Fibroblast of upper back skin (primary cell): ENCODE measurements at regions not wholly inside any gene's neighbourhood (a gene's known extent, or its start where the extent isn't known, plus 50 kb on each side); places are given as distances from the start of the nearest gene placed in this dataset.
A peak's percentile ranks its signal among the peaks of the same experiment; 100 is the strongest.
"Not testable (repeated sequence)": the region's sequence is repeated elsewhere in the genome, so short reads cannot be mapped to it uniquely, and the experiment has no call there.

Experiments
- DNase-seq: peaks from one replicate; pipeline ENCODE4 v3.0.0-alpha.2; 2013

GRCh38 chr3:3309887-3310286 lies 130.4 kb upstream of the CRBN start:
- DNase-seq, result no peak

- no peak for DNase-seq
Measured at GRCh38 chr3:3308809-3309208, 129.3 kb upstream of the CRBN start.

DNA sequence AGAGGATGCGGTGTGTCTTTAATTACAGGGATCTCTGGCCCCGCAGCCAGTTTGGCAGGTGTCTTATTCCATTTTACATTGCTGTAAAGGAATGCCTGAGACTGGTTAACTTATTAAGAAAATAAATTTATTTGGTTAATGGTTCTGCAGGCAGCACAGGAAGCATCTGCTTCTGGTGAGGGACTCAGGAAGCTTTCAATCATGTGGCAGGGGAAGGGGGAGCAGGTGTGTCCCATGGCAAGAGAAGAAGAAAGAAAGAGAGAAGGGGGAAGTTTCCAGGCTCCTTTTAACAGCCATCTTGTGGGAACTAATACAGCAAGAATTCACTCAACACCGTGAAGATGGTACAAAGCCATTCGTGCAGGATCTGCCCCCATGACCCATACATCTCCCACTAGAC lies 128.0 kb upstream of the CRBN start:
- no peak for DNase-seq

DNA sequence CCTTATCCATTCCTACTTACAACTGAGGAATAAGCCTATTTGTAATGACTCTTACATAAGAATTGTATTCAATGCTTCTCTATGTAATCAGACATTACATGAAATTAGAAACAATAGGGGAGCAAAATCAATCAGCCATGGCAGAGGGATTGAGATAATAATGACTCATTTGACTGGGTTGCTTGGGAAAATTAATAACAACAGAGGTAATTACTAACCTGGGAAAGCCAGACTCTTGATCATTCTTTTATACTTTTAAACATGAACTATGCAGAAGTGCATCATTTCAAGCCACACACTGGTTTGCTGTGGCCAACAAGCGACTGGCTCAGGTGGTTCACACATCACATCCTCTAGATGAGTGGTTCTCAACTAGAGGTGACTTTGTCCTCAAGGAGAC lies 126.3 kb upstream of the CRBN start:
- no peak for DNase-seq

GRCh38 chr3:3305084-3305483 lies 125.6 kb upstream of the CRBN start:
- peak; percentile 1 for DNase-seq

DNA sequence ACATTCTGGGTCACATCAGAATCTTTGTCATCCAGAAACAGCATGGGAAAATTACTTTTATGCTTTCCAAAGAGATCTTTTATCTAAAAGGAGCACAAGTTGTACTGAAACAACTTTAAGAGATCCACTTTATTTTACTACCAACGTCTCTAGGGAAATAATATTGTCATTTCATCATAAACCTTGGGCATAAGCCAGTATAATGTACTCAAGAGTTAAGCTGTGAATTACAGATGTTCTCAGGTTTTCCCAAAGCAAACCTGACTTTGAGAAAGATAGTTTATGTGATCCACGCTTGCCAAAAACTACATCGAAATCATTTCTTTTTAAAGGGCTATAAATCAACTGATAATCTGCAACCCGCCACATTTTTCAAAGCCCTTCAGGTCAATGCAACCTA lies 124.1 kb upstream of the CRBN start:
- no peak for DNase-seq

GRCh38 chr3:3302964-3303363 lies 123.5 kb upstream of the CRBN start:
- DNase-seq, result no peak

DNA sequence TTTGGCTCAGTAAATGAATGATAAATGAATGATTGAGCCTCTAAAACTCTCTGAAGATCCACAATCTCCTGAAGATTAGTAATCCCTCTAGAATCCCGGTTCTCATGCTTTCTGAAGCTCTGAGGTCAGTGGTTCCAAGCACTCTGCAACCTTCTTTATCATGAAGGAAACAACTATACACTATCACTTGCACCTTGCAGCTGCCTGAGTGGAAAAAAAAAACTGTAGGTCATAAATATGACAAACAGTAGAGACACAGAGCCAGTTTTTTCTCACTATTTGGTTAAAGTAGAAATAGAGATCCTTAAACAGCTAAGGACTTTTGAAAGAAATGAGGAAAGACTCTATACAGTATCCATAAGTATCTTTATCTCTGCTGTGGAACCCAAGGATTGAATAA lies 122.0 kb upstream of the CRBN start:
- no peak for DNase-seq

DNA sequence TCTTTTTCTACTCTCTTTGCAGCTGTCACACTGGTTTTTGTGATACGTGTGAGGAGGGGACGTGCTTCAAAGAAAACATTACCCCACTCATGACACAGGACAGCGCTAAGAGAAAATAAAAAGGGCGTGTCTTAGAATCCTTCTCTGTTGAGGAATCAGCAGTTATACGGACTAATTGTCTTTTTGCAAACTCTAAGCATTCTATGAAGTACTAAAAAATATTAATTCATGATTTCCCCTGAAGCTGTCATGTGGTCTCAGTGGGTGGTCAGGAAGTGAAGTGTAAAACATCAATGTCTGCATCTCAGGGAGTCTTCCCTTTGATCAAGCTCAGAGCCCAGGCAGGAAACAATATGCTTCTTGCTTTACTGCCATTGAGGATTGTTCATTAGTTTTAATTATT lies 117.5 kb upstream of the CRBN start:
- no peak for DNase-seq

- DNase-seq, result no peak
Measured at GRCh38 chr3:3295586-3295985, 116.1 kb upstream of the CRBN start.

GRCh38 chr3:3291756-3292283 lies 112.3 kb upstream of the CRBN start:
- not testable (repeated sequence) for DNase-seq

DNA sequence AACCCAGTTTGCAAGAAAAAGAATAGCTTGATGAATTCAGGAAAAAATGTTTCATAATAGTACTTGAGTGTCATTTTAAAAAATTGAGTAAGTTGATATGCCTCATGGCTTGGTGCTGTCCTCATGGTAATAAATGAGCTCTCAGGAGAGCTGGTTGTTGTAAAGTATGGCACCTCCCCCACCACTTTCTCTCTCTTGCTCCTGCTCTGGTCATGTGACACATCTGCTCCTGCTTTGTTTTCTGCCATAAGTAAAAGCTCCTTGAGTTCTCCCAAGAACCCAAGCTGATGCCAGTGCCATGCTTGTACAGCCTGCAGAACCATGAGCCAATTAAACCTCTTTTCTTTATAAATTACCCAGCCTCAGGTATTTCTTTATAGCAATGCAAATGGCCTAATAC lies 108.8 kb upstream of the CRBN start:
- DNase-seq, result no peak

GRCh38 chr3:3286014-3286413 lies 106.5 kb upstream of the CRBN start:
- no peak for DNase-seq

DNA sequence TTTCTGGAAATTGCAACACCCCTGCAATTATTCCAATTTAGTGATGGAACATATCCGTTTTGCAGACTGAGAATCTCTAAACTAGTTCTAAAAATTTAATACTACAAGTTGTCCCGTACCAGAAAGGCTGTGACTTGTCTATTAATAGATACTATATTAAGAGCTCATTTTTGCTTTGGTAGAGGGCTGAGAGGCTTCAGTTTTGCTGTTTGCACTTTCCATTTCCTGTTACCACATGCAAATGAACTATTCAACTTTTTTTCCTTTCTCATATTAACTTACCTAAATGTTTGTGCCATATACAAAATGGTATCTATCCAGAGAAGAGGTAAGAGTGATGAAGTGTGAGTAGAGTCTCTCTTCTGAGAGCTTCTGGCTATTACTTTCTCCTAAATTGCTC lies 101.5 kb upstream of the CRBN start:
- DNase-seq, result no peak

DNA sequence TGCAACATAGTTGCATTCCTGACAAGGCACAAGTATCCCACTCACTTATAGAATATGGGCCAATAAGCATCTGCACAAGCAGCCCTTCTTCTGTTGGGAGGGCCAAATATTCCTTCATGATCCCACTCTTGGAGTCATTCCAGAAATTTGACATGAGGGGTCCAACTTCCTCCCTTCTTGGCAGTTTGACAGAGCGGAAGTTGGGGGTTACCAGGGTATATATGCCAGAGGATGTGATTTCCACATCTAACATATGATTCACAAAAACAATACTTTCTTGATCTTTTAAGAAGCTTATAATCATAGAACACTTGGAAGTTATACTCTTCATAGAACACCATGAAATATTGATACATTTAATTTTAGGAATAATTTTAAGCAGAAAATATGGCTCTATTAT lies 100.9 kb upstream of the CRBN start:
- DNase-seq, result no peak

DNA sequence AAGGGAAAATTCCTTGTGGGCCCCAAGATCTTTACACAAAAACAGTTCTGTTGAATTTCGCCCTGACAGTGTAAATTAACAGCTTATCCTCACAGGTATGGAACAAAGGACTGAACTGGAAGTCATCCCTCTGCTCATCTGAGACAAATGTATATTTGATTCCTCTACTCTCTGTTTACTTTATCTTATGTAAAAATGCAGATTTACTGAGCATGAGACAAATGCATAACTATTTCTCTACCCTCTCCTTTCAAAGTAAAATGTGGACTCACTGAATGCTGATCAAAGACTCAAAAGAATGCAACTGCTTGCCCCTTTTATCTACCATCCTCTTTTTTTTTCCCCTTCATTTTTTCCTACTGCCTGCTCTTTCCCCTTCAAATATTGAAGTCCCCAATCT lies 98.6 kb upstream of the CRBN start:
- DNase-seq, result no peak

DNA sequence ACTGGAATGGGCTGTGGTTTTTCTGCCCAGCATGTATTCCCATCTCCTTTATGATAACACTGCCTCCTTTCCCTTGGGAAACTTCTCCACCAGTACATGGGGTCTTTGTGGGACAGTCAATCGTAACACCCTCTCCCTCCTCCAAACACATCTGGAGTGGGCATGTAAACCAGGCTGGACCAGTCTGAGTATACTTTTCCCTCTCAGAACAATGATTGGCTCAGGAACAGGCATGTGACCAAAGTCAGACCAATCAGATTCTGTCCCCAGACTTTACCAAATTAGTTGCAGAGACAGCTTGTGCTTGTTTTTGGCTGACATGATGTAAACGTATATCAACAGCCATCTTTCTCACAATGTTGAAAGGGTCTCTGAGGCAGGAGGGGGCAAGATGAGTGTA lies 97.1 kb upstream of the CRBN start:
- DNase-seq, result no peak

DNA sequence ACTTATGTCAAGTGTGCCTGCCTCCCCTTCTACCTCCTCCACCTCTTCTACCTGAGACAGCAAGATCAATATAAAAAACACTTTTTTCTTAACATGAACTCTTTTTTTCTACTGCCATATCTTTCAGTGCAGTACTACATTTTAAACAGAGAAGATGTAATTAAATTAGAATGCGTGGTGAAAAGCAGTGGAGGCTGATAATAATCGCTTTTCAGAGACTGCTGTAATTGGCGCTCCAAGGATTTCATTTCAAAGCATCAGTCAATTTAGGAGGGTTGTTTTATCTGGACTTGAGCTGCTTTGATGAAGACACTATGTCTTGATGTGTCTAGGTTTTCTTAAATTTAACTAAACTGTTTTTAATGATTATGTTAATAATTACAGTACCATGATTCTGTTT lies 85.3 kb upstream of the CRBN start:
- no peak for DNase-seq

- DNase-seq, result no peak
Measured at GRCh38 chr3:3260870-3261269, 81.4 kb upstream of the CRBN start.

DNA sequence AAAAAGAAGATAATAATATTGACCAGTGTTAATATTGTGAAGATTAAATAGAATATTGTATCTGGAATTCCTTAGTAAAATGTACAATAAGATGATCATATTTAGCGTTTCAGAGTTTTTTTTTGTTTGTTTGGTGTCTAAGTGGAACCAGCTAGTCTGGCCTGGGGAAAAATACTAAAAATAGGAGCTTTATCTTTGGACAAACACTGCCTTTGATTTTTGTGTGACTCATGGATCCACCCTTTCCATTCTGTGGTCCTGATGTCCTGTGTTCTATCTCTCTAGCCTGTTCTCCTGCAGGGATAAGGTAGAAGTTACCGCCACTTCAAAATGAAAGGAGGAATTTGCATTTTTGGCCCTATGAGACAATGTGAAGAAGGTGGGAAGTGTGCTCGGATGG lies 79.7 kb upstream of the CRBN start:
- DNase-seq, result no peak

- no peak for DNase-seq
Measured at GRCh38 chr3:3258281-3258680, 78.8 kb upstream of the CRBN start.

DNA sequence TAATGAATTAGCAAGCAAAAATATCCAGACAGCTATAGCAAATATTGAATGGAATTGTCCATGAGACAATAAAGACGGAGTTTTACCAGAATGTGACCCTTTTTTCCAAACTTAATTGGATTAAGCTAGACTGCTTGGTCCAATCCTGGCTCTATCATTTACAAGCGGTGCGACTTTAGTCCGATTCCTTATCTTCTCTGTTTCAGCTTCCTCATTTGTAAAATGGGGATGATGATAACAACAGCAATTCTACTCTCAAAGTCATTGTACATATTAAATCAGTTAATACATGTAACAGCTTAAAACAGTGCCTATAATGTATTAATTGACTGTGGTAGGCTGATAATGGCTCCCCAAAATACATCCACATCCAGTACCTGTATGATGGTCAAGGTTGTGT lies 62.1 kb upstream of the CRBN start:
- no peak for DNase-seq

- DNase-seq, result no peak
Measured at GRCh38 chr3:3240986-3241385, 61.5 kb upstream of the CRBN start.

DNA sequence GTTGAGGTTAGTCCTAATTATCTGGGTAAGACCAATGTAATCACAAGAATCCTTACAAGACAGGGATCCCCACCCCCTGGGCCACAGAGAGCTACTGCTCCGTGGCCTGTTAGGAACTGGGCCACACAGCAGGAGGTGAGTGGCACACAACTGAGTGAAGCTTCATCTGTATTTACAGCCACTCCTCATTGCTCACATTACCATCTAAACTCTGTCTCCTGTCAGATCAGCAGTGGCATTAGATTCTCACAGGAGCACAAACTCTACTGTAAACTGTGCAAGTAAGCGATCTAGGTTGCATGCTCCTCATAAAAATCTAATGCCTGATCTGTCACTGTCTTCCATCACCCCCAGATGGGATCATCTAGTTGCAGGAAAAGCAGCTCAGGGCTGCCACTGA lies 58.5 kb upstream of the CRBN start:
- DNase-seq, result no peak

GRCh38 chr3:3232251-3232650 lies 52.8 kb upstream of the CRBN start:
- DNase-seq, result no peak
